HG02759 (cell line): ENCODE measurements at regions not wholly inside any gene's neighbourhood (a gene's known extent, or its start where the extent isn't known, plus 50 kb on each side); places are given as distances from the start of the nearest gene placed in this dataset.

Source experiments
- ATAC-seq: cut with Tn5 transposase; IDR thresholded peaks from one replicate; pipeline ENCODE4 v1.9.1; 2021; ENCODE audit warnings: mild to moderate bottlenecking, moderate library complexity; ENCODE audit not compliant: unreplicated experiment

- ATAC-seq, result no peak
Observed at GRCh38 chr13:72181661-72182060, 314.7 kb upstream of the DACH1 start.

- ATAC-seq, result no peak
Observed at GRCh38 chr13:72180253-72180952, 313.4 kb upstream of the DACH1 start.

DNA sequence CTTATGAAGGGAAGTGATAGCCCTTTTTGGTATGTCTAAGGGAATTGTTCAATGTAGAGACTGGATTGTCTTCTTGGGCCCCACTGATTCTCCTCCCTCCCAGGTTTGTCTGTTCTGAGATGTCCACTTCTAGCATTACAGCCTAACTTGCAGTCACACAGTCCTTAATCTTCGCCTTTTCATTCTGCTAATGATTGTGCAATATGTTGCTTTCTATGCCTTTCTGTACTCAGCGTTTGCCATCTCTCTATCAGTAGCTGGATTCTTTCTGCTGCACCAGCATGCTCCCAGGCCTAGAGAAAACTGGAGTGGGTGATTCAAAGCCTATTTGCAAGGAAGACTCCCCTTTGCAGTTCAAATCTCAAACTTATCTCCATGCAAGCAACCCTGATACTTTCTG lies 307.5 kb upstream of the DACH1 start:
- no peak for ATAC-seq

DNA sequence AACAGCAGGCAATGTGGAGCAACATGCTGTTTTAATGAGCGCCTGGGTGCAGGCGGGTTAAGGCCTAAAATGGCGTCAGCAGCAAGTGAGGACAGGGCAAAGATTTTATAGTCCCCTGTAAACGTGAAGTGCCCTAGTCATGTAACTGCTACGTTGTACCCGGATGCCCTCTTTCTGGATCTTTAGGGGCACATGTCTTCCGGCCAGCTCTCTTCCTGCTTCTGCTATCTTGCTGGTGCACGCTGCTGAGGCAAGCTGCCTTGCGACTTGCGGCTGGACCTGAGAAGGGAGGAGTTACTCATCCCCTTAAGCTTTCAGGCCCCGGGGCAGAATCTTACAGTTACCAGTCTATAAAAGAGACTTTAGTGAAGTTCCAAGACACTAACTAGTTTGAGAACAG lies 303.6 kb upstream of the DACH1 start:
- no peak for ATAC-seq

GRCh38 chr13:72168126-72168855 lies 301.3 kb upstream of the DACH1 start:
- ATAC-seq, result no peak

GRCh38 chr13:72166102-72166650 lies 299.2 kb upstream of the DACH1 start:
- no peak for ATAC-seq

- ATAC-seq, result no peak
Observed at GRCh38 chr13:72165276-72165675, 298.3 kb upstream of the DACH1 start.

- ATAC-seq, result no peak
Observed at GRCh38 chr13:72164811-72165210, 297.8 kb upstream of the DACH1 start.

DNA sequence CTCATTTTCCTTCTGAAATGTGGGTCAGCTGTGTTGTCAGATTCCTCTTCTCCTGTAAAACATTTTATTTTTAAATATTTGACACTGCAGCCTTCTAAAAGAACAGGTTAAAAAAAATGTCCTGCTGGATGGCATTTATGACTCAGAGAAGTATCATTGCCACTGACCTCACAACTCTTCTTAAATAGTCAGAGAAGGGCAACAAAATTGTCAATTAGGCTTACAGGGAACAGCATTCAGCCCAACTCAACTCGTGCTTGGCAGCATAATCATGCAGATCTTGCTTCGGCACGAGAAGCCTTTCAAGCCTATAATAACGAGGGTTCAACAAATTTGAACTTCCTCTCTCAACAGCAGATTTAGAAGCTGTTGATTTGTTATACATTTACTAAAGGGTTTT lies 296.7 kb upstream of the DACH1 start:
- ATAC-seq, result no peak

DNA sequence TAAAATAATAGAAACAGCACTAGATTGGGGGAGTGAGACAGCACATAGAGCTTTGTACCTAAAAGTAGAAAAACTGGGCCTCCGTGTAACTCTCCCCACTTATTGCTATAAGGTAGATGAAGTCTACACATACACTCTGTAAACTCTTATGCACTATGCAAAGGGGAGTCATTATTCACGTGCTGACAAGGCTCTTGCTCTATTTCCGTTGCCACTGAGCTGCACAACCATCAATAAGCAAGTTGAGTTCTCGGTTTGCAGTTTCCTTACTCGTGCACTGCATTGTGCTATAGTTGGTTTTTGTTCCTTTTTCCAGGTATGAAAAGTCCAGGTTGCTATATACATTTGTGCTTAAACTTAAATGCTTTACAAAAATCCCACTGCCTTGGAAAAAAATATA lies 294.0 kb upstream of the DACH1 start:
- ATAC-seq, result no peak

- no peak for ATAC-seq
Observed at GRCh38 chr13:72156760-72157159, 289.8 kb upstream of the DACH1 start.

- ATAC-seq, result no peak
Observed at GRCh38 chr13:72153272-72153671, 286.3 kb upstream of the DACH1 start.

DNA sequence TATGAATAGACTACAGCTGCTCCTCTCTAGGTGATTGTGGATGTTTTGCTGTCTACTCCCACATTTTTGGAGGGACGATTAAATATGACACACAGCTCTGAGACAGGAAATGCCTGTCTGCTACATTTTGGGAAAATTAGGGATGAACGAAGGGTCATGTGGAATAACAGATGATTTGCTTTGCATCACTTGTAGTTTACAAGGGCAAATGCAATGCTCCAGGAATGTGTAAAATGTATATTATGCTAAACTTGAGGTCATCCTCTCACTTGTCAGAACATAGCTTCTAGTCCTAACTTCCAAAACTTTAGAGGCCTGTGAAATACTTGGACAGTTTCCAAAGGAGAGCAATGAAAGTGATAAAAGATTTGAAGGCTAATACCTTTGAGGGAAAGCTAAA lies 284.2 kb upstream of the DACH1 start:
- ATAC-seq, result no peak

GRCh38 chr13:72150502-72150901 lies 283.5 kb upstream of the DACH1 start:
- ATAC-seq, result no peak

DNA sequence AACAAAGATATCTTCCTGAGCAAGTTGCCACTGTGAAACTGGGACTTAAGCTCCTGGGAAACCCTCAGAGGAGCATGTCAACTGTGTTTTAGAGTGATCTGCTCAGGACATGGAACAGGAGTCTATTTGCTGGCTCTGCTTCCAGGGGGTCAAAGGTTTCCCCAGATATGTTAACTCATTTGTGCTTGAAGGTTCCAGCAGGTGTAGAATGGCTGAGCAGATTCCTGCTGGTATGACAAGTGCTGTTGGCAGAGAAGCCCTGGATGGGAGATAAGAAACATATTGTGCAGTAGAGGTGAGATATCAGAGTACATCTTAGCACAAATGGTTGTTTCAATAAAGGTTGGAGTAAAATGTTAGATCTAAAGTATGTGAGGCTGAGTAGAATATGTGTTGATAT lies 282.7 kb upstream of the DACH1 start:
- ATAC-seq, result no peak

GRCh38 chr13:72146816-72147215 lies 279.8 kb upstream of the DACH1 start:
- ATAC-seq, result no peak

GRCh38 chr13:72145383-72145782 lies 278.4 kb upstream of the DACH1 start:
- no peak for ATAC-seq

DNA sequence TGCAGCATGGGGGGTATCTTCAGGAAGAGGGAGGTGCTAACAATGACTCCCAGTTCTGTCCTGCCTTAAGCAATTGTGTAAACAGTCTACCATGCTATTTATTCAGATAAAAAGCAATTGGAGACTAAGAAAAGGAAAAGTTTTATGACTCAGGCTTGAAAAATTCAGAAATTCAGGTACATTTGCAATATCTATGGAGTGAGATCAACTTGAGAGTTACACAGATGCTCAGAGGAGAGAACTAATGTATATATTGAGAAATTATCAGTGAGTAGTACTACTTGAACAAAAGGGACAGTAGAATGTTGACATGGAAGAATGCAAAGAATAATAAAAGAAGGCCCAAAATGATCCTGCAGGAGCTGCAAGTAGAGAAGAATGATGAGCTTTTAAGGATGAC lies 277.6 kb upstream of the DACH1 start:
- no peak for ATAC-seq

DNA sequence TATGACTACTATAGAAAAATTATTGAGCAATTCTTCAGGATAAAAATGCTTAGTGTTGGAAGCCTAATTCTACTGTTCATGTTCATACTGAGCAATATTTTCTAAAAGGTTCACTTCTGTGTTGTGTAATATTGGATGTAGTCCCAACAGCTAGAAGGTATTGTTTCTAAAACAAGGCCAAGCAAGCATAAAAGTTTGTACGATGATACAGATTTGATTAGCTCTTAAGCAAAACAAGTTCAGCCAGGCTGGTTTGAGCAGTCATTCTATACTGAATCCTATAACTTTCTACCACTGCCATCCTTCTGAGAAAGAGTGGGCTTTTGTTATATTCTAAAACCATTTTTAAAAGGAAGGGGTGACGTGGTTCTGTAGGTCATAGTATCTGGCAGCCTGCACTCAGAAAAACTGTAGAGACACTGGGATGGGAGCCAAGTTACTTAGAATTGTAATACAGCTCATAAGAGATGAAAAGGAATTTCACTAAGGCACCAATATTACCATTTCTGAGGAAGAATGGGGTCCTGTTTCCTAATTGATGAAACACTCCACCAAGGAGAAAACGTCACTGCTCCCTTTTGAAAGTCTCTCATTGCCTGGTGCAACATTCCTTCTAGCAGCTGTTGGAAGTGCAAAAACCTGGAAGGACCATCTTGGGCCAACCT lies 275.0 kb upstream of the DACH1 start:
- ATAC-seq, result no peak

- ATAC-seq, result no peak
Observed at GRCh38 chr13:72139192-72139591, 272.2 kb upstream of the DACH1 start.

DNA sequence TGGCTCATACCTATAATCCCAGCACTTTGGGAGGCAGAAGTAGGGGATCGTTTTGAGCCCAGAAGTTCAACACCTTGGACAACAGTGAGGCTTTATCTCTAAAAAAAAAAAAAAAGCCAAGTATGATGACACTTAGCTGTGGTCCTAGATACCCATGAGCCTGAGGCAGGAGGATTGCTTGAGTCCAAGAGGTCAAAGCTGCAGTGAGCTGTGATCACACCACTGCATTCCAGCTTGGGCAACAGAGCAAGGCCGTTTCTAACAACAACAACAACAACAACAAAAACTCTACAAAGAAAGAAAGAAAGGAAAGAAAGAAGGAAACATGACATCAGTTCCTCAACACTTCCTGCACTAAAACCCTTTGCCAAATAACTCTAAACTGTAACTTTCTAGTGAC lies 265.1 kb upstream of the DACH1 start:
- no peak for ATAC-seq

GRCh38 chr13:72129117-72129516 lies 262.1 kb upstream of the DACH1 start:
- no peak for ATAC-seq
